ENCODE measurements at regions not wholly inside any gene's neighbourhood (a gene's known extent, or its start where the extent isn't known, plus 50 kb on each side); places are given as distances from the start of the nearest gene placed in this dataset.

GRCh38 chr7:18201350-18201749 lies 173.7 kb upstream of the PRPS1L1 start:
- no peak for ATAC-seq

GRCh38 chr7:18202315-18203045 lies 174.8 kb upstream of the PRPS1L1 start:
- no peak for ATAC-seq

GRCh38 chr7:18206331-18206730 lies 178.7 kb upstream of the PRPS1L1 start:
- ATAC-seq, result no peak

DNA sequence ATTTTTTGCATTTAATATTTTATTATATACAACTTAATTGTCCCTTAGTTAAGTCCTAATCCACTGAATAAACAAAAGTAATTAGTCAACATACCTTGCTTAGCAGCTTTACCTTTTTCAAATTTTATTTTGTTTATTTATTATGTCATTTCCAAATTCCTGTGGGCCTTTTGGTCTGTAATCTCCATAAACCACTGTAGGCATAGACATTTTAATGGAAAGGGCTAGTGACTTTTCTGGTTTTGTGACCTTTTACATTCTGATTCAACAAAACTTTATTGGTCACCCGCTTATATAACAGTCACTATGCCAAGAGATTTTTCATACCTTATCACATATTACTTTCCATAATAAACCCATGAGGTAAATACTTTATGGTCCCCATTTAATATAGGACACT lies 181.3 kb upstream of the PRPS1L1 start:
- ATAC-seq, result no peak

DNA sequence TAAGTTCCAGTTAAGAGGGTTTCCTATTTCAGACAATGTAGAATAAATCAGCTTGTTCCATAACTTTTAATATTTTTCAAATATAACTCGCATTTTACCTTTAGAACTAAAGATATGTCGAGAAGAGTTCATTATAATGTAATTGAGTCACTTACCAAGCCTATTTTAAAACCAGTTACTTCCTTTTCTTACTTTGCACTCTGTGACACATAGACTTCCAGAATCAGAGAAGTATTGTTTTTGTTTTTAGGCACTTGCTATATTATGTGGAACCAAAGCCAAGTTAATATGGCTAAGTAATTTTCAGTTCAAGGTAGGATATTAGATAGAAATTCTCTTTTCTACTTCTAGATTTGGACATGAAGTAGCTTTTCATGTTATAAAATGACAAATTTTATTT lies 182.7 kb upstream of the PRPS1L1 start:
- ATAC-seq, result no peak

DNA sequence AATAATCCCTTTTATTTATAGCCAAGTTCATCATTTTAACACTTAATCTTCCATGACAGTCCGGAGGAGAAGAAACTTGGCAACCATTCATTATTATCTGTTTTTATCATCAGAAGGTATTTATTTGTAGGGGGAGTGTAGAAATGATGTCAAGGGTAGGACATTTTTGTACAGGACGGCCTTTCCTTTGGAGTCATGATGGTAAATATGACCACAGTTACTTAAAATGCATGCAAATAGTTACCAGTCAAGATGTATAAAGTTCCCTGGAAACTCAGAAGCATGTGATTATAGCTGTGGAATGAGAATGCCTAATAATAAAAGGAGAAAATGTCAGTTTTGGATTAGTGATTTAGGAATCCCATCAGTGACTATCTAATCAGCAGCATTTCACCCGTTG lies 183.1 kb upstream of the PRPS1L1 start:
- ATAC-seq, result no peak

- no peak for ATAC-seq
Measured at GRCh38 chr7:18212308-18212707, 184.7 kb upstream of the PRPS1L1 start.

DNA sequence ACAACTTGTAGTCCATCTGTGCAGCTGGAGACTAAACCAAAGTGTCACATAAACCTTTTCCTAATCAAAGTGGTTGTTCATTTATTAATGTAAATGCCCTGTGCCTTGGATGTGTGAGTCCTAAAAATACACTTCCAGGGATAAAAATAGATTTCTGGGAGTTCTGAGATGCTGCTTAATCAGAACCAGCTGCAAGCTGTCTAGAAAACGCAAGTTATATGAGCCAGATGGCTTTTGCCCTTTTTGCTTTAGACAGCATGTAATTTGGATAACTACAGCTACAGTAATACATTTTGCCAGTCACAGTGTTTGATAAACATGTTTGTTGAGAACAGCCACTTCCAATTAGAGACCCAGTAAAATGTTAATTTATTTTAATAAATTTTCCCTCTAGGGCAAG lies 185.1 kb upstream of the PRPS1L1 start:
- ATAC-seq, result no peak

DNA sequence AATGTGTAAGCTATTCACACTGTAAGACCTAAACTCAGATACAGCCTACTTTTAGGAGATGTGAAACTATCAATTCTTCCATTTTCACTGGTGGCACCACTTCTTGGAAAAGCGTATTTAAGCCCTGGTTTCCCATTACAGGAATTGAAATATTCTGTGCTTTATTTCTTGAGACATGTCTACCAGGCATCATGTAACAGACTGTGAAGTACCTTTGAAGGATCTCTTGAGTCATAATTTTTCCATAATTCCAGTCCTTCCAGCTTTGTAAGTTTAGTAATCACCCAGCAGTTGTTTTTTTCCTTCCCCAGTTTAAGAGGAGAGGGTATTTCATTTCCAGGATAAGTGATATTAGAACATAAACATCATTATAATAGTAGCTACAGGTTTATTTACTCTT lies 186.0 kb upstream of the PRPS1L1 start:
- ATAC-seq, result no peak

DNA sequence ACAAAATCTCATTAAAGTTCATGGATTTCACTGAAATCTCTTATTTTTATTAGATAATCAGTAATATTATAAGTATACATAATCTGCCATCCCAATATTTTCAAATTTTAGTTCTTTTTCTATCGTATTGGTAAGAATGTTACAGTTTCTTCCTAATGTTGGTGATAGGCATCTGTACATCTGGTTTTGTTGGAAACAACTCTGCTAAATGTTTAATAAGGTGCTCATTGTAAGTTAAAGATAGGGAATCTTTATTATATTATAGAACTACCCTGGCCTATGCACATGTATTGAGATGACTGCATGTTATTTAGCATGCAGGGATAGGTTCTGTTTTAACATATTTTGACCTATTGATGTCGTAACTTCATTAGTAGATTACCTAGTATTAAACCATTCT lies 188.6 kb upstream of the PRPS1L1 start:
- no peak for ATAC-seq

GRCh38 chr7:18221377-18222293 lies 194.0 kb upstream of the PRPS1L1 start:
- no peak for ATAC-seq

- no peak for ATAC-seq
Measured at GRCh38 chr7:18222636-18223035, 195.0 kb upstream of the PRPS1L1 start.

- ATAC-seq, result no peak
Measured at GRCh38 chr7:18224138-18224537, 196.5 kb upstream of the PRPS1L1 start.

GRCh38 chr7:18225067-18225466 lies 197.4 kb upstream of the PRPS1L1 start:
- no peak for ATAC-seq

- no peak for ATAC-seq
Measured at GRCh38 chr7:18226598-18226997, 199.0 kb upstream of the PRPS1L1 start.

- ATAC-seq, result no peak
Measured at GRCh38 chr7:18228686-18229085, 201.0 kb upstream of the PRPS1L1 start.

- no peak for ATAC-seq
Measured at GRCh38 chr7:18230271-18230670, 202.6 kb upstream of the PRPS1L1 start.

GRCh38 chr7:18231854-18232253 lies 204.2 kb upstream of the PRPS1L1 start:
- no peak for ATAC-seq

DNA sequence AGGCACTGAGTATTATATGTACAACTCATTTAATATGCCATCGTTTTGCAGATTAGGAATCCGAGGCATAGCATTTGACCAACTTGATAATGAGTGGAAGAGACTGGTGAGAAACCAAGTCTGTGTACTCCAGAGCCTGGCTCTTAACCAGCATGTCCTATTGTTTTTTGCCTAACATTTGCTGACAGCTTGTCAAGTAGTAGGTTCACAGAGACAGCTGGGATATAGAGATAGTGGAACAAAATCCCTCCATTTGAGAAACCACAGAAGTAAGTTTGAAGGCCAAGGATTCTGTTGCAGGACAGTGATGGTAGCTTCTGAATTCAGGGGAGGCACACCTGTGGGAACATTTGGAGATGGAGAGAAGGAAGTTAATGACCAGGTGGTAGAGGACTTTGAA lies 206.9 kb upstream of the PRPS1L1 start:
- no peak for ATAC-seq

DNA sequence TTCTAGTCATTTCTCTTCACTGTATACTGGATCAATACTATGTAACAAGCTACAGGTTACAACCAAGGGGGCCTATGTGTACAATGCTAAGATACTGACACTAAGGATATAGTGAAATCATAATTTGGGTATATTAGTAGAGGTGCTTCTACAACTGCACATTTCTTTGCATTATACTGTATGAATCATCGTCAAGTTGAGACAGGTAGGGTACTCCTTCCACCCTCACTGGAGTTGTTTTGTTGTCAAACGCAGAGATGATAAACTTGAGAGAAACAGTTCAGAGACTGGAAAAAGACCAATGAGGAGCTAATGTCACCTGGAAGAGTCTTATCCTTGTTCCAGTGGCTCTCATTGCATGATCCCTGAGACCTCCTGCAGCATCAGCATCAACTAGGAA lies 208.2 kb upstream of the PRPS1L1 start:
- ATAC-seq, result no peak

DNA sequence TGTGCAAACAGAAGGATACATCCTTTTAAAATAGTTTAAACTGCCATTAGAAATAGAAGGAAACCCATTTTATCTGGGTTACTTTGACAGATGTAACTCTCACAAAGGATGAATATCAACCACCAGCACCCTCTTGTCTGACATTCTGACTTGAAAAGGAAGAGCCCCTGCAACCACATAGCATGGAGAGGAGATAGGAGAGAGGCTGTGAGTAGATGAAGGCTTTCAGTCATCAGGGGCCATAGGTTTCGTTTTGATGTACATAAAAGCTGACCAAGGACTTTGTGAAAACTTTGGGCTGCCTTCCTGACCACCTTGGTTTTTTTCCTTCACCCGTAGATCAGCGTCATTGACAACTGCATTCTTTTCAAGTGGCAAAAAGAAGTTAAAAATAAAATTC lies 211.6 kb upstream of the PRPS1L1 start:
- ATAC-seq, result no peak

GRCh38 chr7:18241543-18242231 lies 214.0 kb upstream of the PRPS1L1 start:
- no peak for ATAC-seq

GRCh38 chr7:18243731-18244130 lies 216.1 kb upstream of the PRPS1L1 start:
- no peak for ATAC-seq

- no peak for ATAC-seq
Measured at GRCh38 chr7:18250133-18250532, 222.5 kb upstream of the PRPS1L1 start.

Measured in activated CD4-positive, CD25-positive, alpha-beta regulatory T cell treated with anti-CD3 and anti-CD28 coated beads, Interleukin-2, amount 50 U/mL, for 24 hours (primary cell).